Hepatocyte (in vitro differentiated cells): ENCODE measurements at regions not wholly inside any gene's neighbourhood (a gene's known extent, or its start where the extent isn't known, plus 50 kb on each side); places are given as distances from the start of the nearest gene placed in this dataset.

Experiments used
- CTCF ChIP-seq: fragments of 200-600 bp; sonication (generic); IDR thresholded peaks from 2 replicates; pipeline ENCODE4 v1.5.1; 2016; ENCODE audit warnings: antibody characterized with exemption, mild to moderate bottlenecking; ENCODE audit not compliant: poor library complexity
- EZH2 ChIP-seq: fragments of 200-600 bp; sonication (generic); IDR thresholded peaks from 2 replicates; pipeline ENCODE4 v1.6.1; 2016; ENCODE audit warnings: antibody characterized with exemption, mild to moderate bottlenecking, borderline replicate concordance

- TF ChIP-seq CTCF: no peak
- TF ChIP-seq EZH2: no peak
These were observed 155.0 kb downstream of the RELL1 start for GRCh38 chr4:37531151-37531550.
